ENCODE measurements at regions not wholly inside any gene's neighbourhood (a gene's known extent, or its start where the extent isn't known, plus 50 kb on each side); places are given as distances from the start of the nearest gene placed in this dataset.

DNA sequence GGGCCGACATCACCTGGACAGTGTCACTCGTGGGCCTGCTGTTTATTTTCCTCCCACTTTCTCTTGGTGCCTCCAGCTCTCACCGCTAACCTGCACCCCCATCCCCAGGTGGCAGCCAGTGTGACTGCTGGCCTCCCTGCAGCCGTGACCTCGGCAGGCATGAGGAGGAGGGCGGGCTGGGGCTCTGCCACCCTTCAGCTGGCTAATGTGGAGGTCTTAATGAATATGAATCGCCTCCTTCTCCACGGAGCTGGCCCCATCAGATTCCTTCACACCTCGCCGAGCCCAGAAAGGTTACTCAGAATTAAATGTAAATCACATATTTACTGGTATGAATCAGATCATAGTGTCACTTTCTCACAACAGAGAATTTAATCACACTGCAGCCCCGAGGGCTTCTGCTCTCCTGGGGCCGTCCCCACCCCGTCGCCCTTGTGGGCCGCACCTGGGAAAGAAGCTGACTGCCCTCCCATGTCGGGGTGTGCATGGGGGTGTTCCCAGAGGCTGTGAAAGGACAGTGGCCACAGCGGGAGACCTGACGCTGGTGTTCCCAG, 171.1 kb upstream of the TLE3 start:
- TF ChIP-seq ZNF263 (CRISPR knock-in tag; IDR thresholded peaks at IDR 0.05; ENCODE audit: borderline replicate concordance) (no peak), SIN3A (IDR thresholded peaks at IDR 0.05; ENCODE audit: borderline replicate concordance in 2 of 2, control insufficient read depth in 1 of 2, low read depth in 2 of 2, low read length in 2 of 2) (no peak), SRF (CRISPR knock-in tag; IDR thresholded peaks at IDR 0.05) (no peak), CHD1 (IDR thresholded peaks at IDR 0.05; ENCODE audit: low read length) (no peak), EP300 (IDR thresholded peaks at IDR 0.05; ENCODE audit: low read length) (no peak), POLR2A (conservative IDR thresholded peaks at IDR 0.05) (no peak), JUND (IDR thresholded peaks at IDR 0.05; ENCODE audit: borderline replicate concordance, low read depth, low read length) (no peak), JUND (tag; IDR thresholded peaks at IDR 0.05; ENCODE audit: borderline replicate concordance, low read depth, low read length) (no peak), SP1 (CRISPR knock-in tag; IDR thresholded peaks at IDR 0.05) (no peak), NRF1 (conservative IDR thresholded peaks at IDR 0.05 in 1 of 2, IDR thresholded peaks at IDR 0.05 in 1 of 2) (no peak), YY1 (IDR thresholded peaks at IDR 0.05; ENCODE audit: borderline replicate concordance in 1 of 3, control insufficient read depth in 1 of 3, extremely low read depth in 1 of 3, insufficient read depth in 3 of 3, insufficient read length in 1 of 3, insufficient replicate concordance in 2 of 3, low read depth in 1 of 3, low read length in 2 of 3) (no peak), POLR2AphosphoS5 (IDR thresholded peaks at IDR 0.05; ENCODE audit: control insufficient read depth, insufficient read depth, low read depth, low read length) (no peak)
- TF ChIP-seq, protein P1, sequence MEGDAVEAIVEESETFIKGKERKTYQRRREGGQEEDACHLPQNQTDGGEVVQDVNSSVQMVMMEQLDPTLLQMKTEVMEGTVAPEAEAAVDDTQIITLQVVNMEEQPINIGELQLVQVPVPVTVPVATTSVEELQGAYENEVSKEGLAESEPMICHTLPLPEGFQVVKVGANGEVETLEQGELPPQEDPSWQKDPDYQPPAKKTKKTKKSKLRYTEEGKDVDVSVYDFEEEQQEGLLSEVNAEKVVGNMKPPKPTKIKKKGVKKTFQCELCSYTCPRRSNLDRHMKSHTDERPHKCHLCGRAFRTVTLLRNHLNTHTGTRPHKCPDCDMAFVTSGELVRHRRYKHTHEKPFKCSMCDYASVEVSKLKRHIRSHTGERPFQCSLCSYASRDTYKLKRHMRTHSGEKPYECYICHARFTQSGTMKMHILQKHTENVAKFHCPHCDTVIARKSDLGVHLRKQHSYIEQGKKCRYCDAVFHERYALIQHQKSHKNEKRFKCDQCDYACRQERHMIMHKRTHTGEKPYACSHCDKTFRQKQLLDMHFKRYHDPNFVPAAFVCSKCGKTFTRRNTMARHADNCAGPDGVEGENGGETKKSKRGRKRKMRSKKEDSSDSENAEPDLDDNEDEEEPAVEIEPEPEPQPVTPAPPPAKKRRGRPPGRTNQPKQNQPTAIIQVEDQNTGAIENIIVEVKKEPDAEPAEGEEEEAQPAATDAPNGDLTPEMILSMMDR (IDR thresholded peaks at IDR 0.05 in 2 of 3, conservative IDR thresholded peaks at IDR 0.05 in 1 of 3; ENCODE audit: insufficient read depth in 2 of 3, low read depth in 1 of 3, low read length in 3 of 3) = no peak
- TF ChIP-seq, protein P2, sequence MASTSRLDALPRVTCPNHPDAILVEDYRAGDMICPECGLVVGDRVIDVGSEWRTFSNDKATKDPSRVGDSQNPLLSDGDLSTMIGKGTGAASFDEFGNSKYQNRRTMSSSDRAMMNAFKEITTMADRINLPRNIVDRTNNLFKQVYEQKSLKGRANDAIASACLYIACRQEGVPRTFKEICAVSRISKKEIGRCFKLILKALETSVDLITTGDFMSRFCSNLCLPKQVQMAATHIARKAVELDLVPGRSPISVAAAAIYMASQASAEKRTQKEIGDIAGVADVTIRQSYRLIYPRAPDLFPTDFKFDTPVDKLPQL (IDR thresholded peaks at IDR 0.05; ENCODE audit: extremely low read depth, insufficient read length) = no peak
- TF ChIP-seq, protein P3, sequence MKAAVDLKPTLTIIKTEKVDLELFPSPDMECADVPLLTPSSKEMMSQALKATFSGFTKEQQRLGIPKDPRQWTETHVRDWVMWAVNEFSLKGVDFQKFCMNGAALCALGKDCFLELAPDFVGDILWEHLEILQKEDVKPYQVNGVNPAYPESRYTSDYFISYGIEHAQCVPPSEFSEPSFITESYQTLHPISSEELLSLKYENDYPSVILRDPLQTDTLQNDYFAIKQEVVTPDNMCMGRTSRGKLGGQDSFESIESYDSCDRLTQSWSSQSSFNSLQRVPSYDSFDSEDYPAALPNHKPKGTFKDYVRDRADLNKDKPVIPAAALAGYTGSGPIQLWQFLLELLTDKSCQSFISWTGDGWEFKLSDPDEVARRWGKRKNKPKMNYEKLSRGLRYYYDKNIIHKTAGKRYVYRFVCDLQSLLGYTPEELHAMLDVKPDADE (conservative IDR thresholded peaks at IDR 0.05; ENCODE audit: control insufficient read depth, low read depth, low read length) = no peak
